HG02973 (cell line): ENCODE measurements at regions not wholly inside any gene's neighbourhood (a gene's known extent, or its start where the extent isn't known, plus 50 kb on each side); places are given as distances from the start of the nearest gene placed in this dataset.

ENCODE experiments used
- ATAC-seq: cut with Tn5 transposase; IDR thresholded peaks from one replicate; pipeline ENCODE4 v1.9.1; 2021; ENCODE audit warnings: moderate library complexity; ENCODE audit not compliant: unreplicated experiment

- ATAC-seq, result peak; percentile 43
Observed at GRCh38 chr1:87437663-87438295, 109.1 kb downstream of the LMO4 start.

- ATAC-seq, result no peak
Observed at GRCh38 chr1:87439821-87440220, 111.1 kb downstream of the LMO4 start.

DNA sequence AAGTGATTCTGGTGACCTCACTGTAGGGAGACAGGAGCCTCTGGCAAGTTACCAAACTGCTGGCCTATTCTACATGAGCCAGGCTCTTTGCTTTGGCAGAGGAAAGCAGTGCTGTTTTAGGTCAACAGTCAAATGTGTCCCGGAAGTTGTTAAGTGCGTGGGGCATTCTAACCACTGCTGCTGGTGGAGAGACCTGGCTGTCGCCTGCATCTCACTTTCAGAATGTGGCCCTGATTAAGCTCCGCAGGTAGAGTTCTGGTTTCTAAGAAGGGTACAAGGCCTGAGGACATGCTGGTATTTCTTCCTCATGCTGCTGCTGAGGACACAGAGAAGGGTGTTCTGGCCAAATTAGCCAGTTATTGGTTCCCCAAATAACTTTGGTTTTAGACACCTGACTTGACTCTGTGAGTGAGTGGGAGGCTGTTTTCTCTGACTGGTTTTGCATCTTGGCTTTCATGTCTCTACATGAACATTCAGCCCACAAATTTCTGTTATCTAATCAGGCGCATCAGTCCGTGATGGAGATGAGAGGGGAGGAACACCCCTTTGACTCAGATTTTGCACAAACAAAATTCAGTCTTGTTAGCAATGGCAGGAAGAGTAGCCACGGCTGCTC is 120.8 kb downstream of the LMO4 start:
- peak; percentile 88 for ATAC-seq

GRCh38 chr1:87450136-87450535 is 121.5 kb downstream of the LMO4 start:
- ATAC-seq, result no peak

GRCh38 chr1:87450615-87451209 is 122.0 kb downstream of the LMO4 start:
- ATAC-seq, result no peak

DNA sequence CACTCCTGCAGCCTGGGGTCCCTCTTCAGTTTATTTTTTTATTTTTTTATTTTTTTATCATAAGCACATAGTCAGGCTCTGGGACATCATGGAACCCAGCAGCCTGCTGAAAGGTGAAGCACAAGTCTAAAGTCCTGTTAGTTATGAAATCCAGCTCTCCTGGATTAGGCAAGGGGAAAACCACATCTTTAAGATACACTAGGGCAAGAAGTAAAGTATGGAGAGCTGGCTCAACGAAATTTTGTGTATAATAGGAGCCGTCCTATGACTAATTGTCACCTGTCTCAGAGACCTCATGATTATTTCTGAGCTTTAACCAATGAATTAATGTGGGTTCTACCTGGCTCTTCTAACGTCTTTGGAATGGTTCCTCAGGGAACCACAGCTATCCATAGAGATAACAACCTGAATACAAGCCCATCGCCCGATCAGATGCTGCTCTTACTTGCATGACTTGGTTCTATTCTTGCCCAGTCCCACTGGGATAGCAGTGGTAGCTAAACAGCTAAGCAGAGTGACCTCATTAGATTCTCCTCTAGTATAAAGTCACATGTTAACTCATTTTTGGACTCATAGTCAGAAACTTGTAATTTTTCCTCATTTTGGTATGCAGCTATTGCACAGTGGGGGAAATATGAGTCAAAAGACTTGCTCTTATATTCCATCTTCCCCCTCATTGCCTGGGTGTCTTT is 122.7 kb downstream of the LMO4 start:
- ATAC-seq, result no peak

DNA sequence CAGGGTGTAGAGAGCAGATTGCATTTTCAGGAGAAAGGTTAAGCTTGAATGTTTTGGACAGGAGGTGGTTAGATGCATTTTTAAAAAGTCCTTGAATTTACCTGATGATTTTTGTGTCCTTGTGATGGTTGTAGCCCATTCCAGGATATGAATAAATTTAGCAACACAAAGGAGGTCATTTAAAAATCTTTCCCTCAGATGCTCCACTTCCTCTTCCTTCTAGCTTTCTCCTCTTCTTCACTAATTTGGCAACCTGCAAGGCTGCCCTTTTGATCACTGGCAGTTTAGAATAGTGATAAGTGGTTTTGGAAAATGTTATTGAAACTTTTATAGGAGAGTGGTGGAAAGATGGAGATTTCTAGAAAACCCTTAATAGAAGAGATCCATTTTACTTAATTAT is 124.0 kb downstream of the LMO4 start:
- no peak for ATAC-seq

GRCh38 chr1:87457408-87457807 is 128.7 kb downstream of the LMO4 start:
- no peak for ATAC-seq

GRCh38 chr1:87462894-87463293 is 134.2 kb downstream of the LMO4 start:
- peak; percentile 42 for ATAC-seq

GRCh38 chr1:87464022-87464490 is 135.4 kb downstream of the LMO4 start:
- peak; percentile 66 for ATAC-seq

DNA sequence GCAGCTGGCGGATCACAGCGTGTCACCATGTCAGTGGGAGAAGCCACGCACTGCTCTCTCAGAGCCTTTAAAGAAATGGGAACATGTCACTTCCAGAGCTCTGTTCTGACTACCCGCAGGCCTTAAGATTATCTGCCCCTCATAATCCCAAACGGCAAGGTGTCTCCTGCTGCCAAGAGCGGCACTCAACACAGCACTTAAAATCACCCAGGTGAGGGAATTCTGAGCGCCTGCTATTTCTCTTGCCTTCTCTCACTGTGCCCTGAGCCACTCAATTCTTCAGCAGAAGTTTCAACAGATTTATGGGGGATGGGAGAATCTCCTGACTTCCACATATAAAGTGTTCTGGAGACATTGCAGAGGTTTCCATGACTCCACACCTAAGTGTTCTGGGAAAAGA is 137.9 kb downstream of the LMO4 start:
- ATAC-seq, result no peak

DNA sequence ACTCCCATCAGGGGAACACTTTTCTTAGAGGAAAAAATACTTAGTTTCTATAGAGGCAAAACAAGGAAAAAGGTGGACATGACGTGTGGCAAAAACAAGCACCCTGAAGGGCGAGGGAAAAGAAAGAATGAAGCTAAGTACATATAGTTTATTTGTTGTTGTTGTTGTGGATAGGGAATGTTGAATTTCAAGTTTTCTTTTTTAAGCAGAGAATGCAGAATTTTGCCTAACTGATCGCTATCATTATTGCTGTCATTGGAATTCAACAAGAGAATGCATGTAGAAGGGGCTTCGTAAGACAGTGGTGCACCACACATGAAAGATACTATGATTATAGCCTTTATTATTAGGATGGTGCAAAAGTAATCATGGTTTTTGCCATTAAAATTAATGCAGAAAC is 144.0 kb downstream of the LMO4 start:
- ATAC-seq, result no peak

DNA sequence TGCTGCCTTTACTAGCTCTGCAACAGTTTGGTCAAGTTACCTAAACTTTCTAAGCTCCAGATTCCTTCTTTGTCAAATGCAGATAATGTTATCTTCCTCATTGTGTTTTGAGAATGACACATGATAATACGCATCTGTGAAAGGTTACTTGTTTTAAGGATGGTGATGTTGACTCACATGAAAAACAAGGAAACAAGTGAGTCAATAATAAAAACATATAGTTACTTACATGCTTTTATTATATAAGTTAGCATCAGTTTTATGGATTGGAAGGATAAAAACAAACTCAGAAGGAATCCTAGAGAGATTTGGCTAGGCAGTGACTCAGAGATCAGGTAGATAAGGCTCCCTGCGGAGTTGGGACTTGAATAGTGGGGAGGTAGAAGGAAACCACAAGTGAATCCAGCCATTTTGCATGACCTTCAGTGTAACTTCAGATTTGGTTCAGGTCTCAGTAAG is 144.6 kb downstream of the LMO4 start:
- ATAC-seq, result no peak

DNA sequence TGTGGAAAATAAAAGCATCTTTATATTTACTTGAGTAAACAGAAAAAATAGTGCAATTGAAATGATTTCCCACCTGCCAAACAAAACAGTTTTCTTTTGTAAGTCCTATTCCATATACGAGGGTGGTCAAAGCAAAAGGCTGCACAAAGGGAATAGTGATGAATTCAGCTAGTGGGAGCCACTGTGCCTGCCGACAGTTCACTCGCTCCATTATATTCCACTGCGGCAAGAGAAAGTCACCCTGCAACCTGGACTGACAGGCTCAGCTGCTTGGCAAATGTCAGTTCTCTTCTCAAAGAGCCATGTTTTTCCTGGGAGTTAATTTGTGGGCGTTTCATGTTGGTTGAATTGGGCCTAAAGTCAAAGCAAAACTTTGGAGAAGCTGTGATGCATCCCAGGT is 145.4 kb downstream of the LMO4 start:
- ATAC-seq, result no peak

- ATAC-seq, result no peak
Observed at GRCh38 chr1:87478231-87478630, 149.6 kb downstream of the LMO4 start.

DNA sequence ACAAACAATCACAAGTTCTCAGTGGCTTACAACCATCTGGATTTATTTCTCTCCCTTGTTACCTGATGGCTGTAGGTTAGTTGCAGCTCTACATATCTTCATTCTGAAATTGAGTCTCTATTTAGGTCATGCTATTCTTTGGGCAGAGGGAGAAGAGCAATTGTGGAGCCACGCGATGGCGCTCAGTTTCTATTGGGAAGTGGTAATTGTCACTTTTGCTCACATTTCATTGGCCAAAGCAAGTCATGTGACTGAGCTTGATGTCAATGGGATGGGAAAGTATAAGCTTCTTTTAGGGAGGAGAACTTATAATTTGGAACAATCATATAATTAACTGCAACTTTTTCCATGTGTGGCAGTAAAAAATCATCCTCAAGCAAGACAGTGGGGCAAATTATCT is 166.5 kb downstream of the LMO4 start:
- no peak for ATAC-seq

GRCh38 chr1:87495870-87496269 is 167.2 kb downstream of the LMO4 start:
- ATAC-seq, result no peak

GRCh38 chr1:87497380-87498203 is 168.9 kb downstream of the LMO4 start:
- peak; percentile 74 for ATAC-seq

DNA sequence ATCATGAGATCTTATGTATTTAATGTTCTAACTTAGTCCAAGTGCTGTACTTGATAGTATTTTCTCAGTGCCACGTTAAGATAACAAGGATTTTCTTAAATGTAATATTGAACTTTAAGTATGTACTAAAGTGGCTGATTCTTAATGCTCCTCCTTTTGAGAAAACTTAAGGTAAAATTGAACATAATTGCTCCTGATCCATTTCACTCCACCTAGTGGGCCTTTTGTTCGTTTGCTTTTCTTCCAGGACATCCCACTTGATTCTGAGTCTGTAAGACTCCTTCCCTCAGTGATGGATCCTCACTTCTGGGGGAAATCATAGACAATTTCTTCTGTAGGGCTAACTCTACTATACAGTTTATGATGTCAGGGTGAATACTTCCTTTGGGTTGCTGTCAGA is 173.1 kb downstream of the LMO4 start:
- no peak for ATAC-seq

- ATAC-seq, result no peak
Observed at GRCh38 chr1:87505391-87505983, 176.8 kb downstream of the LMO4 start.

DNA sequence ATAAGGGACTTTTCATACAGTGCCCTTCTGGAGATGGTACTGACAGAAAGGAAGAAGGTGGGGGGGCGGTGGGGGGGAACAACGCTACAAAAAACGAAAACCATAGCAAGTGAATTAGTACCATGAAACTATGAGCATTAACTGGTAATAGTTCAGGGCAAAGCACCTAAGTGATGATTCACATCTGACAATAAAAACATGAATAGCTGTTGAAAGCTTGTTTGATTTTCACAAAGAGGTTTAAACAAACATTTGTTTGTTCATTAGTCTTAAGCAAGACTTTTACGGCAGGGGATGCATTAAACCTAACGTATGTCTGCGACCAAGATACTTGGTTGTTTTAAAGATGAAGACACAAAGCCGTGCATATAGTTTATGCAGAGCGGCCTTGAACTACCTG is 177.5 kb downstream of the LMO4 start:
- no peak for ATAC-seq
